Thoracic aorta (tissue), 2 donors: ENCODE measurements at regions not wholly inside any gene's neighbourhood (a gene's known extent, or its start where the extent isn't known, plus 50 kb on each side); places are given as distances from the start of the nearest gene placed in this dataset.

Experiments used
- ATAC-seq: fragments of 150-250 bp; one replicate; pipeline ENCODE4 v1.8.0; 2017; ENCODE audit warnings: low read depth; ENCODE audit not compliant: insufficient number of reproducible peaks, low FRiP score
- DNase-seq: peaks from one replicate; pipeline ENCODE4 v3.0.0-alpha.2; 2020; ENCODE audit warnings: low spot score
- H3K27ac ChIP-seq, 2 donors: fragments of 200-600 bp; sonication (generic); 1 replicate in 1 of 2; 2 replicates in 1 of 2; pipeline ENCODE4 v1.5.1; 2016; ENCODE audit warnings: mild to moderate bottlenecking in 2 of 2, moderate library complexity in 2 of 2
- H3K27me3 ChIP-seq: fragments of 200-600 bp; sonication (generic); replicated peaks from 2 replicates; pipeline ENCODE4 v1.6.0; 2016; ENCODE audit warnings: mild to moderate bottlenecking; ENCODE audit not compliant: insufficient read depth
- H3K36me3 ChIP-seq: fragments of 200-600 bp; sonication (generic); one replicate; pipeline ENCODE4 v1.5.1; 2016
- H3K4me1 ChIP-seq, 2 donors: fragments of 200-600 bp; sonication (generic); 1 replicate in 1 of 2; 2 replicates in 1 of 2; pipeline versions ENCODE4 v1.5.1 to v1.6.0; 2016; ENCODE audit warnings: low read depth in 2 of 2, mild to moderate bottlenecking in 1 of 2; ENCODE audit not compliant: control insufficient read depth in 1 of 2
- H3K4me3 ChIP-seq: fragments of 200-600 bp; sonication (generic); 2 replicates; pipeline ENCODE4 v1.5.1; 2016; ENCODE audit warnings: mild to moderate bottlenecking
- H3K9me3 ChIP-seq: fragments of 200-600 bp; sonication (generic); 2 replicates; pipeline ENCODE4 v1.5.1; 2016
- CTCF ChIP-seq: fragments of 200-600 bp; sonication (generic); IDR thresholded peaks from one replicate; pipeline ENCODE4 v1.5.1; 2019; ENCODE audit warnings: antibody characterized with exemption

DNA sequence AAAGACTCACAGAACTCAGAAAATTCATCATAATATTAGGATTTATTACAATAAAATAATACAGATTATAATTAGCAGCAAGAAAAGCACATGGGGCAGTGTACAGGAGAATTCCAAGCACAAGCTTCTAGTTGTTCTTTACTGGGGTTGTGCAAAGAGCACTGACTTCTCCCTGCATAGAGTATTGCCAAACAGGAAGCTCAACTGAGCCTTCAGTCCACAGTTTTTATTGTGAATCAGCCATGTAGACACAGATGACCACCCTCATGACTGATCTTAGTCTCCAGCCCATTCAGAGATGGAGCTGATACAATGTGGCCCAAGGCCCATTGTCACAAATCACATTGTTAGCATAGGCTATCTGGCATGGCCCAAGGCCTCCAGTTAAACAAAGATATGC is 798.9 kb downstream of the KCNA4 start:
- Histone ChIP-seq H3K36me3 (no peaks in the 10 kb centered on the region), H3K27ac (no peak overlapping the region), H3K9me3 (peaks cover 5% of the 10 kb centered on the region), H3K27me3 (no peaks in the 10 kb centered on the region), H3K4me1 (no peaks in the 10 kb centered on the region), H3K4me3 (no peak overlapping the region)
- TF ChIP-seq CTCF = no peak
- ATAC-seq (no peak), DNase-seq (no peak)

DNA sequence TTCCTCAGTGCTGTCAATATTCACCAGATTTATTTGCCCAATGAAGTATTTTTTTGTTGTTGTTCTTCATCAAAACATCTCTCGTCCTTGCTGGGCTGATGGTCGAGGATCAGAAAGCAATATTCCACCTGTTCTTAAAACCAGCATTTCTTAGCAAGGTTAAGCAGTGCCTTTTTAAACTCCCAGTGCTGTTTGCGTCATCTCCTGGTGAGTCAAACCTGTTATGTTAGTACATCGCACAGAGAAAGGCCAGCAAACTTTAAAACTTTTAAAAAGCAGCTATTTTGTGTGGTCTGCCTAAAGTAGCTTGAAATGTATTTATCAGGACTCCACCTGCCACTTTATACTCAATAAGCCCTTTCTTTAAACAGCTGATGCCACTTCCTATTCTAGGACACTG is 802.0 kb downstream of the KCNA4 start:
- ATAC-seq = no peak

DNA sequence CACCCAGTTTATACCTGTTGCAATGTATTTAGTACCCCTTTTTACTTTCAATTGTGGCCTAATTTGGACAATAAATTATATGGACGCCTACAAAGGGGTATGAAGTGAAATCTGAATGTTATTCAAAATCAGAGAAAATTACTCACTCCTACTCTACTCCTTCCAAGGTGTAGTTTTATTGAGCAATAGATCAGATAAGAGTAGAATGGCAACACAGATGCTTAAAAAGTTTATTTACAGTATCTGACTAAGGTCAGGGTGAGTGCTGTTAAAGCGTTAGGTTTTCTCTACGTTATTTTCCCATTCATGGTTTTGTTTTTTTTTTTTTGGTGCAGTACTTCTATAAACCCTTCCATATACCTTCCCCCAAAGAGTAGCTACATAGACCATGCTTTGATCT is 805.6 kb downstream of the KCNA4 start:
- H3K27ac ChIP-seq = no peak overlapping the region
- no peak overlapping the region for H3K4me3 ChIP-seq
- H3K4me1 ChIP-seq = no peaks in the 10 kb centered on the region
- no peaks in the 10 kb centered on the region for H3K27me3 ChIP-seq
- no peak for ATAC-seq
- TF ChIP-seq CTCF = no peak
- DNase-seq = no peak
- H3K9me3 ChIP-seq = no peaks in the 10 kb centered on the region
- H3K36me3 ChIP-seq = no peaks in the 10 kb centered on the region

More for the DNA sequence above, 802.0 kb downstream of the KCNA4 start:
- no peaks in the 10 kb centered on the region for H3K27me3 ChIP-seq
- H3K4me1 ChIP-seq = no peaks in the 10 kb centered on the region
- H3K36me3 ChIP-seq = no peaks in the 10 kb centered on the region
- no peaks in the 10 kb centered on the region for H3K9me3 ChIP-seq
- TF ChIP-seq CTCF = no peak
- no peak for DNase-seq
- H3K4me3 ChIP-seq = no peak overlapping the region
- H3K27ac ChIP-seq = no peak overlapping the region

- no peak for TF ChIP-seq CTCF
- Histone ChIP-seq H3K4me3 (no peak overlapping the region), H3K4me1 (no peaks in the 10 kb centered on the region), H3K9me3 (no peaks in the 10 kb centered on the region), H3K36me3 (no peaks in the 10 kb centered on the region), H3K27ac (no peak overlapping the region), H3K27me3 (no peaks in the 10 kb centered on the region)
- DNase-seq (no peak), ATAC-seq (no peak)
Measured at GRCh38 chr11:29210426-29210825, 806.4 kb downstream of the KCNA4 start.

DNA sequence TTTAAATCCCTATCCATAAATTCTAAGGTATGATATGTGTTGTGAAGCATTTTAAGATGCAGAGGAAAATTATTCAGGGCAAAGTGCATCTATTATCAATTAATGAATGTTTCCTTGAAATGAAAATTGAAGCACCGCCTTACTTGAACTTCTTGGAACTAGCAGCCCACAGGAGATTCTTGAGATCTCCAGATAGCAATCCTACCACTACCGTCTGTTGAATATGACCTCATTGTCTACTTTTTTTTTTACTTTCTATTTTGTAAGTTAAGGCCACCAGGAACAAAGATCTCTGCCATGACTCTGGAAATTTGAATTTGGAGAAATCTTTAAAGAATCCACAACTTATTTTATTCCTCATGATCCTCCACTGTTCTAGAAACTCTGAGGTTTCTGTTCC is 808.7 kb downstream of the KCNA4 start:
- no peaks in the 10 kb centered on the region for H3K36me3 ChIP-seq
- no peak for TF ChIP-seq CTCF
- no peak for DNase-seq
- no peaks in the 10 kb centered on the region for H3K27me3 ChIP-seq
- H3K4me1 ChIP-seq = no peaks in the 10 kb centered on the region
- no peak for ATAC-seq
- H3K9me3 ChIP-seq = no peaks in the 10 kb centered on the region
- H3K27ac ChIP-seq = no peak overlapping the region
- no peak overlapping the region for H3K4me3 ChIP-seq
